Hematopoietic multipotent progenitor cell treated with erythropoietin and hydrocortisone succinate and interleukin-3 and kit ligand, for 4 days (in vitro differentiated cells): ENCODE measurements at regions not wholly inside any gene's neighbourhood (a gene's known extent, or its start where the extent isn't known, plus 50 kb on each side); places are given as distances from the start of the nearest gene placed in this dataset.

Source experiments
- DNase-seq: peaks from one replicate; pipeline ENCODE4 v3.0.0-alpha.2; 2015

GRCh38 chr5:96282020-96282419, 151.0 kb downstream of the PCSK1 start:
- no peak for DNase-seq

GRCh38 chr5:96280946-96281393, 152.1 kb downstream of the PCSK1 start:
- no peak for DNase-seq

GRCh38 chr5:96279801-96280542, 153.1 kb downstream of the PCSK1 start:
- DNase-seq: no peak

GRCh38 chr5:96278981-96279380, 154.1 kb downstream of the PCSK1 start:
- no peak for DNase-seq

GRCh38 chr5:96275051-96275450, 158.0 kb downstream of the PCSK1 start:
- DNase-seq: no peak

GRCh38 chr5:96265487-96265886, 167.6 kb downstream of the PCSK1 start:
- DNase-seq: no peak

GRCh38 chr5:96264047-96264446, 169.0 kb downstream of the PCSK1 start:
- no peak for DNase-seq

- no peak for DNase-seq
These were observed 170.9 kb downstream of the PCSK1 start for GRCh38 chr5:96262105-96262504.

GRCh38 chr5:96260009-96260408, 173.0 kb downstream of the PCSK1 start:
- no peak for DNase-seq

- peak; percentile 53 for DNase-seq
These were observed 173.8 kb downstream of the PCSK1 start for GRCh38 chr5:96259151-96259772.

- no peak for DNase-seq
These were observed 174.4 kb downstream of the PCSK1 start for GRCh38 chr5:96258692-96259091.

GRCh38 chr5:96257904-96258303, 175.1 kb downstream of the PCSK1 start:
- no peak for DNase-seq

GRCh38 chr5:96256795-96257470, 176.1 kb downstream of the PCSK1 start:
- DNase-seq: peak; percentile 35

GRCh38 chr5:96254980-96255691, 177.9 kb downstream of the PCSK1 start:
- no peak for DNase-seq

- DNase-seq: no peak
These were observed 179.9 kb downstream of the PCSK1 start for GRCh38 chr5:96253140-96253539.

- DNase-seq: no peak
These were observed 180.5 kb downstream of the PCSK1 start for GRCh38 chr5:96252596-96252995.

GRCh38 chr5:96250782-96251181, 182.3 kb downstream of the PCSK1 start:
- DNase-seq: no peak

- DNase-seq: peak; percentile 14
These were observed 184.9 kb downstream of the PCSK1 start for GRCh38 chr5:96248131-96248530.

- DNase-seq: no peak
These were observed 185.3 kb downstream of the PCSK1 start for GRCh38 chr5:96247708-96248107.

GRCh38 chr5:96247097-96247701, 185.8 kb downstream of the PCSK1 start:
- DNase-seq: no peak

- peak; percentile 67 for DNase-seq
These were observed 187.6 kb downstream of the PCSK1 start for GRCh38 chr5:96245140-96246091.

GRCh38 chr5:96244696-96245095, 188.4 kb downstream of the PCSK1 start:
- no peak for DNase-seq
